ENCODE measurements at regions not wholly inside any gene's neighbourhood (a gene's known extent, or its start where the extent isn't known, plus 50 kb on each side); places are given as distances from the start of the nearest gene placed in this dataset.
"Not testable (repeated sequence)": the region's sequence is repeated elsewhere in the genome, so short reads cannot be mapped to it uniquely, and the experiment has no call there.

DNA sequence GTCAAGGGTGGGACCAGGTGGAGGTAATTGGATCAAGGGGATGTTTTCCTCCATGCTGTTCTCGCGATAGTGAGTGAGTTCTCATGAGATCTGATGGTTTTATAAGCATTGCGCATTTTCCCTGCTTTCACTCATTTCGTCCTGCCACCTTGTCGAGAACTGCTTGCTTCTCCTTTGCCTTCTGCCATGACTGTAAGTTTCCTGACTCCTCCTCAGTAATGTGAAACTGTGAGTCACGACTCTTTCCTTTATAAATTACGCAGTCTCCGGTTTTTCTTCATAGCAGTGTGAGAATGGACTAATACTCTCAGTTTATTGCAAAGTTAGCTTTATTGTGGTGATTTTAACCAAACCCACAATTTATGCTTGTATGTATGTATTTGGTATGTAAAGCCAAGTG, 878.5 kb upstream of the ANO3 start:
- no peak overlapping the region for H3K27ac Mint-ChIP-seq (ENCODE audit: low read depth)
- H3K4me3 Mint-ChIP-seq: no peak overlapping the region
- H3K36me3 Mint-ChIP-seq (ENCODE audit: insufficient read depth): no peaks in the 10 kb centered on the region
- H3K27me3 Mint-ChIP-seq: no peaks in the 10 kb centered on the region
- H3K4me1 Mint-ChIP-seq: no peaks in the 10 kb centered on the region
- ATAC-seq (replicated peaks; ENCODE audit: extremely low read depth, poor library complexity, severe bottlenecking): no peak
- no peak for DNase-seq (ENCODE audit: low spot score in 2 of 2)
- H3K9me3 Mint-ChIP-seq: peaks cover 28% of the 10 kb centered on the region

DNA sequence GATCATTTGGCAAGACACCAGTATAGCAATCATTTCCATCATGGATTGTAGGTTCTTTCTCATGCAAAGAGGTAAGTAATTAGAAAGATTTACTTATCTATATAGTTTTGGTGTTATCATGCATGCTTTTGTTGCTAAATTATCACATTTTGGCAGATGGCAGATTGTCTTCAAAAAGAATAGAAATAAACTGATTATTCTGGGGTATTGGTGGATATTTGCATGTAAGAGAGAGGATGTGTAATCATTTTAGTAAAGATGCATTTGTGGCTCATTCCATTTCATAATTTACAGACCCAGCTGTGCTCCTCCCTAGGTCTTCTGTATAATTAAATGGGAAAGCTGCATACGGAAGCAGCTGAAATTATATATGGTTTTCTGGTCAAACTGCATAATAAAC, 875.7 kb upstream of the ANO3 start:
- no peak overlapping the region for H3K27ac Mint-ChIP-seq (ENCODE audit: low read depth)
- H3K9me3 Mint-ChIP-seq: peaks cover 26% of the 10 kb centered on the region
- DNase-seq (ENCODE audit: low spot score in 2 of 2): no peak
- ATAC-seq (replicated peaks; ENCODE audit: extremely low read depth, poor library complexity, severe bottlenecking): no peak
- H3K4me1 Mint-ChIP-seq: no peaks in the 10 kb centered on the region
- no peaks in the 10 kb centered on the region for H3K36me3 Mint-ChIP-seq (ENCODE audit: insufficient read depth)
- H3K27me3 Mint-ChIP-seq: no peaks in the 10 kb centered on the region
- H3K4me3 Mint-ChIP-seq: no peak overlapping the region

GRCh38 chr11:25483915-25484635, 847.9 kb upstream of the ANO3 start:
- no peak overlapping the region for H3K27ac Mint-ChIP-seq (ENCODE audit: low read depth)
- peaks cover 1% of the 10 kb centered on the region for H3K36me3 Mint-ChIP-seq (ENCODE audit: insufficient read depth)
- H3K9me3 Mint-ChIP-seq: peaks cover 6% of the 10 kb centered on the region
- DNase-seq (ENCODE audit: low spot score in 2 of 2): no peak
- no peak for ATAC-seq (replicated peaks; ENCODE audit: extremely low read depth, poor library complexity, severe bottlenecking)
- H3K4me3 Mint-ChIP-seq: no peak overlapping the region
- no peaks in the 10 kb centered on the region for H3K4me1 Mint-ChIP-seq
- no peaks in the 10 kb centered on the region for H3K27me3 Mint-ChIP-seq

- Mint-ChIP-seq H3K27me3 (no peaks in the 10 kb centered on the region), H3K4me3 (no peak overlapping the region), H3K36me3 (ENCODE audit: insufficient read depth) (peaks cover 1% of the 10 kb centered on the region), H3K4me1 (no peaks in the 10 kb centered on the region), H3K9me3 (peaks cover 6% of the 10 kb centered on the region), H3K27ac (ENCODE audit: low read depth) (no peak overlapping the region)
- DNase-seq (ENCODE audit: low spot score in 2 of 2) (no peak), ATAC-seq (replicated peaks; ENCODE audit: extremely low read depth, poor library complexity, severe bottlenecking) (no peak)
These were observed 846.6 kb upstream of the ANO3 start for GRCh38 chr11:25485315-25485714.

DNA sequence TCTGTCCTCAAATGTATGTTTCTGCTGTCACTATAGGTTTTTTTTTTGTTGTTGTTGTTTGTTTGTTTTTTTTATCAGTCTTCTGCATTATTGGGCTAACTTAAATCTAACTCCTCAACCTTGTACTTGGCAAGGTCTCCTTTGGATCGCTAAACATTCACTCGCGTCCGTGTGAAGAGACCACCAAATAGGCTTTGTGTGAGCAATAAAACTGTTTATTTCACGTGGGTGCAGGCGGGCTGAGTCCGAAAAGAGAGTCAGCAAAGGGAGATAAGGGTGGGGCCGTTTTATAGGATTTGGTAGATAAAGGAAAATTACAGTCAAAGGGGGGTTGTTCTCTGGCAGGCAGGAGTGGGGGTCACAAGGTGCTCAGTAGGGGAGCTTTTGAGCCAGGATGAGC, 845.6 kb upstream of the ANO3 start:
- H3K36me3 Mint-ChIP-seq (ENCODE audit: insufficient read depth); H3K4me1 Mint-ChIP-seq; ATAC-seq (replicated peaks; ENCODE audit: extremely low read depth, poor library complexity, severe bottlenecking); H3K9me3 Mint-ChIP-seq; H3K4me3 Mint-ChIP-seq; DNase-seq (ENCODE audit: low spot score in 2 of 2); H3K27me3 Mint-ChIP-seq; H3K27ac Mint-ChIP-seq (ENCODE audit: low read depth): not testable (repeated sequence)

DNA sequence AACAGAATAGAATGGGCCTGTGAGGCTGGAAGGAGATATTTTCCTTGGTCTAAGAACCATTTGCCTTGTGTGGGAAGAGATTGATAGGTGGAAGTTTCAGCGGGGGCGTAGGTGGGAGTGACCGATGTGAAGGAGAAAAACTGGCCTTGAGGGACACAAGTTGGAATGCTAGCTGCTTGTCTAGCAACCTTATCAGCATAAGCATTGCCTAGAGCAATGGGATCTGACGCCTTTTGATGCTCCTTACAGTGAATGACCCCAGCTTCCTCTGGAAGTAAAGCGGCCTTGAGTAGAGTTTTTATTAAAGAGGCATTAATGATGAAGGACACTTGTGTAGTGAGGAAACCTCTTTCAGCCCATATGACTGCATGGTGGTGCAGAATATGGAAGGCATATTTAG, 843.8 kb upstream of the ANO3 start:
- not testable (repeated sequence) for H3K27ac Mint-ChIP-seq (ENCODE audit: low read depth); ATAC-seq (replicated peaks; ENCODE audit: extremely low read depth, poor library complexity, severe bottlenecking); H3K4me3 Mint-ChIP-seq; H3K27me3 Mint-ChIP-seq; H3K4me1 Mint-ChIP-seq; H3K36me3 Mint-ChIP-seq (ENCODE audit: insufficient read depth); DNase-seq (ENCODE audit: low spot score in 2 of 2); H3K9me3 Mint-ChIP-seq

DNA sequence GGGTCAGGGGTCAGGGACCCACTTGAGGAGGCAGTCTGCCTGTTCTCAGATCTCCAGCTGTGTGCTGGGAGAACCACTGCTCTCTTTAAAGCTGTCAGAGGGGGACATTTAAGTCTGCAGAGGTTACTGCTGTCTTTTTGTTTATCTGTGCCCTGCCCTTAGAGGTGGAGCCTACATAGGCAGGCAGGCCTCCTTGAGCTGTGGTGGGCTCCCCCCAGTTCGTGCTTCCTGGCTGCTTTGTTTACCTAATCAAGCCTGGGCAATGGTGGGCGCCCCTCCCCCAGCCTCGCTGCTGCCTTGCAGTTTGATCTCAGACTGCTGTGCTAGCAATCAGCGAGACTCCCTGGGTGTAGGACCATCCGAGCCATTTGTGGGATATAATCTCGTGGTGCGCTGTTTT, 830.5 kb upstream of the ANO3 start:
- ATAC-seq (replicated peaks; ENCODE audit: extremely low read depth, poor library complexity, severe bottlenecking); H3K27me3 Mint-ChIP-seq; DNase-seq (ENCODE audit: low spot score in 2 of 2); H3K36me3 Mint-ChIP-seq (ENCODE audit: insufficient read depth); H3K4me1 Mint-ChIP-seq; H3K27ac Mint-ChIP-seq (ENCODE audit: low read depth); H3K4me3 Mint-ChIP-seq: not testable (repeated sequence)
- peaks cover 15% of the 10 kb centered on the region for H3K9me3 Mint-ChIP-seq

- Mint-ChIP-seq H3K27me3 (no peaks in the 10 kb centered on the region), H3K4me1 (no peaks in the 10 kb centered on the region), H3K4me3 (no peak overlapping the region), H3K36me3 (ENCODE audit: insufficient read depth) (no peaks in the 10 kb centered on the region), H3K9me3 (peaks cover 7% of the 10 kb centered on the region), H3K27ac (ENCODE audit: low read depth) (no peak overlapping the region)
- DNase-seq (ENCODE audit: low spot score in 2 of 2): no peak
- ATAC-seq (replicated peaks; ENCODE audit: extremely low read depth, poor library complexity, severe bottlenecking): no peak
These were observed 816.4 kb upstream of the ANO3 start for GRCh38 chr11:25515576-25515975.

DNA sequence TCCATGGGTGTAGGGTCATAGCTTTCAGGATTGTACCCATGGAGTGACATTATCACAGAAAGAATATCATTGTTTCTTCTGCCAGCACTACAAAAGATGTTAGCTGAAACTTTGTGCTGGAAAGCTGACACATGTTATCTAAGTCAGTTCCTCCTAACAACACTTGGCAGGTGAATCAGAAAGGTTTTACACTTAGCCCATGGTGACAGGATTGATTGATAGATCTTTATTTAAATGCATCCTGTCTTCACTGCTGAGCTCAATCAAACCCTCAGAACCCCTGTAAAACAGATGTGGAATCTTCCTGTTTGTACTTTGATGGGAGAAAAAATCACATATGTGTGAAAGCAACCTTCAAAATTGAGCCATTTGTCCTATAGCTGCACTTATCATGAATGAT, 811.5 kb upstream of the ANO3 start:
- no peak overlapping the region for H3K27ac Mint-ChIP-seq (ENCODE audit: low read depth)
- DNase-seq (ENCODE audit: low spot score in 2 of 2) (no peak), ATAC-seq (replicated peaks; ENCODE audit: extremely low read depth, poor library complexity, severe bottlenecking) (no peak)
- no peaks in the 10 kb centered on the region for H3K4me1 Mint-ChIP-seq
- H3K9me3 Mint-ChIP-seq: no peaks in the 10 kb centered on the region
- H3K27me3 Mint-ChIP-seq: no peaks in the 10 kb centered on the region
- no peaks in the 10 kb centered on the region for H3K36me3 Mint-ChIP-seq (ENCODE audit: insufficient read depth)
- no peak overlapping the region for H3K4me3 Mint-ChIP-seq

DNA sequence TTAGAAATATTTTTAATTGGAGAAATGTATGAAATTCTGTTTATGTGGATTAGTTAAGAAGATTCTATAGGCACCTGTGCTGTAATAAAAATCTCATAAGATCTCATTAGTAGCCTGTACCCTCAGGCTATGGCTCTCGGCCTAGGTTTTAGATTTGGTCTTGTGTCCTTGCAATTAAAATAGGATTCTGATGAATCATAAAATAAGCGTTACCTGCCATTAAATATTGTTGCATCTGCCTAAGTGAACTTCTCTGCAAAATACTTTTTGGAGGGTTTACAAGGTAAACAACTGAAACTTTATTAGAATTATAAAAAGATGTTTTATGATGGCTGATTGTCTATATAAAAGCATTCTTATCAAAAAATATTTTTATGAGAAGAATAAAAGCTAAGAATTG, 804.1 kb upstream of the ANO3 start:
- Mint-ChIP-seq H3K36me3 (ENCODE audit: insufficient read depth) (no peaks in the 10 kb centered on the region), H3K9me3 (no peaks in the 10 kb centered on the region), H3K4me3 (no peak overlapping the region), H3K4me1 (no peaks in the 10 kb centered on the region), H3K27me3 (no peaks in the 10 kb centered on the region), H3K27ac (ENCODE audit: low read depth) (no peak overlapping the region)
- DNase-seq (ENCODE audit: low spot score in 2 of 2) (no peak), ATAC-seq (replicated peaks; ENCODE audit: extremely low read depth, poor library complexity, severe bottlenecking) (no peak)

DNA sequence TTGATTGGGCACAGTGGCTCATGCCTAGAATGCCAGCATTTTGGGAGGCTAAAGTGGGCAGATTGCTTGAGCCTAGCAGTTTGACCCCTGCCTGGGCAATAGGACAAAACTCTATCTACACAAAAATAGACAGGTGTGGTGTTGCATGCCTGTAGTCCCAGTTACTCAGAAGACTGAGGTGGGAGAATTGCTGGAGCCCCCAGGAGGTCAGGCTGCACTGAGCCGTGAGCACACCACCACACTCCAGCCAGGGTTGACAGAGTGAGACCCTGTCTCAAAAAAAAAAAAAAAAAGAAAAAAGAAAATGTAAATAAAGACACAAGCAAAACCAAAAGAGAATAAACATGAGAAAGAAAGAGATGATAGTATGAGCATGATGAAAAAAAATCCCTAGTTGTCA, 802.4 kb upstream of the ANO3 start:
- ATAC-seq (replicated peaks; ENCODE audit: extremely low read depth, poor library complexity, severe bottlenecking): no peak

GRCh38 chr11:25535467-25536272, 796.3 kb upstream of the ANO3 start:
- H3K36me3 Mint-ChIP-seq (ENCODE audit: insufficient read depth): no peaks in the 10 kb centered on the region
- DNase-seq (ENCODE audit: low spot score in 2 of 2): no peak
- no peak for ATAC-seq (replicated peaks; ENCODE audit: extremely low read depth, poor library complexity, severe bottlenecking)
- peaks cover 20% of the 10 kb centered on the region for H3K9me3 Mint-ChIP-seq
- H3K4me3 Mint-ChIP-seq: no peak overlapping the region
- H3K27ac Mint-ChIP-seq (ENCODE audit: low read depth): no peak overlapping the region
- H3K27me3 Mint-ChIP-seq: no peaks in the 10 kb centered on the region
- H3K4me1 Mint-ChIP-seq: no peaks in the 10 kb centered on the region

More for the DNA sequence above, 802.4 kb upstream of the ANO3 start:
- no peak for DNase-seq (ENCODE audit: low spot score in 2 of 2)
- H3K9me3 Mint-ChIP-seq: no peaks in the 10 kb centered on the region
- no peak overlapping the region for H3K4me3 Mint-ChIP-seq
- no peaks in the 10 kb centered on the region for H3K4me1 Mint-ChIP-seq
- H3K36me3 Mint-ChIP-seq (ENCODE audit: insufficient read depth): no peaks in the 10 kb centered on the region
- H3K27ac Mint-ChIP-seq (ENCODE audit: low read depth): no peak overlapping the region
- H3K27me3 Mint-ChIP-seq: no peaks in the 10 kb centered on the region

- H3K9me3 Mint-ChIP-seq: peaks cover 20% of the 10 kb centered on the region
- H3K4me3 Mint-ChIP-seq: no peak overlapping the region
- ATAC-seq (replicated peaks; ENCODE audit: extremely low read depth, poor library complexity, severe bottlenecking) (no peak), DNase-seq (ENCODE audit: low spot score in 2 of 2) (no peak)
- no peaks in the 10 kb centered on the region for H3K36me3 Mint-ChIP-seq (ENCODE audit: insufficient read depth)
- no peaks in the 10 kb centered on the region for H3K4me1 Mint-ChIP-seq
- no peaks in the 10 kb centered on the region for H3K27me3 Mint-ChIP-seq
- H3K27ac Mint-ChIP-seq (ENCODE audit: low read depth): no peak overlapping the region
These were observed 795.6 kb upstream of the ANO3 start for GRCh38 chr11:25536289-25536688.
